ENCODE measurements at regions not wholly inside any gene's neighbourhood (a gene's known extent, or its start where the extent isn't known, plus 50 kb on each side); places are given as distances from the start of the nearest gene placed in this dataset.

GRCh38 chr5:74026310-74026709 lies 400.3 kb downstream of the ARHGEF28 start:
- H3K9me3 ChIP-seq (ENCODE audit: low read length), result no peaks in the 10 kb centered on the region
- H2AFZ ChIP-seq (ENCODE audit: low read depth, low read length), result no peak overlapping the region
- H3K4me1 ChIP-seq (ENCODE audit: insufficient read depth, low read length), result peaks cover 33% of the 10 kb centered on the region
- no peaks in the 10 kb centered on the region for H3K27me3 ChIP-seq (ENCODE audit: insufficient read depth, low read length)
- no peak overlapping the region for H3K4me3 ChIP-seq (ENCODE audit: low read length)
- H3K36me3 ChIP-seq (ENCODE audit: insufficient read depth, low read length), result no peaks in the 10 kb centered on the region

GRCh38 chr5:74021126-74021525 lies 395.1 kb downstream of the ARHGEF28 start:
- H3K9me3 ChIP-seq (ENCODE audit: low read length), result no peaks in the 10 kb centered on the region
- H2AFZ ChIP-seq (ENCODE audit: low read depth, low read length), result no peak overlapping the region
- H3K36me3 ChIP-seq (ENCODE audit: insufficient read depth, low read length), result no peaks in the 10 kb centered on the region
- peaks cover 4% of the 10 kb centered on the region for H3K27me3 ChIP-seq (ENCODE audit: insufficient read depth, low read length)
- H3K4me1 ChIP-seq (ENCODE audit: insufficient read depth, low read length), result no peaks in the 10 kb centered on the region
- H3K4me3 ChIP-seq (ENCODE audit: low read length), result no peak overlapping the region

- no peak overlapping the region for H2AFZ ChIP-seq (ENCODE audit: low read depth, low read length)
- peaks cover 4% of the 10 kb centered on the region for H3K27me3 ChIP-seq (ENCODE audit: insufficient read depth, low read length)
- H3K36me3 ChIP-seq (ENCODE audit: insufficient read depth, low read length), result no peaks in the 10 kb centered on the region
- no peaks in the 10 kb centered on the region for H3K9me3 ChIP-seq (ENCODE audit: low read length)
- H3K4me3 ChIP-seq (ENCODE audit: low read length), result no peak overlapping the region
- H3K4me1 ChIP-seq (ENCODE audit: insufficient read depth, low read length), result no peaks in the 10 kb centered on the region
These were observed 394.5 kb downstream of the ARHGEF28 start for GRCh38 chr5:74020503-74020902.

GRCh38 chr5:74019923-74020322 lies 393.9 kb downstream of the ARHGEF28 start:
- Histone ChIP-seq H3K4me1 (ENCODE audit: insufficient read depth, low read length) (no peaks in the 10 kb centered on the region), H3K9me3 (ENCODE audit: low read length) (no peaks in the 10 kb centered on the region), H3K27me3 (ENCODE audit: insufficient read depth, low read length) (peaks cover 4% of the 10 kb centered on the region), H3K36me3 (ENCODE audit: insufficient read depth, low read length) (no peaks in the 10 kb centered on the region), H3K4me3 (ENCODE audit: low read length) (no peak overlapping the region), H2AFZ (ENCODE audit: low read depth, low read length) (no peak overlapping the region)

- H3K27me3 ChIP-seq (ENCODE audit: insufficient read depth, low read length), result peaks cover 4% of the 10 kb centered on the region
- H3K4me3 ChIP-seq (ENCODE audit: low read length), result no peak overlapping the region
- no peaks in the 10 kb centered on the region for H3K9me3 ChIP-seq (ENCODE audit: low read length)
- no peaks in the 10 kb centered on the region for H3K36me3 ChIP-seq (ENCODE audit: insufficient read depth, low read length)
- H3K4me1 ChIP-seq (ENCODE audit: insufficient read depth, low read length), result no peaks in the 10 kb centered on the region
- no peak overlapping the region for H2AFZ ChIP-seq (ENCODE audit: low read depth, low read length)
These were observed 391.8 kb downstream of the ARHGEF28 start for GRCh38 chr5:74017786-74018211.

- Histone ChIP-seq H3K36me3 (ENCODE audit: insufficient read depth, low read length) (no peaks in the 10 kb centered on the region), H2AFZ (ENCODE audit: low read depth, low read length) (no peak overlapping the region)
These were observed 391.1 kb downstream of the ARHGEF28 start for GRCh38 chr5:74017112-74017511.

GRCh38 chr5:74016373-74016772 lies 390.4 kb downstream of the ARHGEF28 start:
- H3K9me3 ChIP-seq (ENCODE audit: low read length), result no peaks in the 10 kb centered on the region
- H3K27me3 ChIP-seq (ENCODE audit: insufficient read depth, low read length), result peaks cover 9% of the 10 kb centered on the region
- no peaks in the 10 kb centered on the region for H3K36me3 ChIP-seq (ENCODE audit: insufficient read depth, low read length)
- no peaks in the 10 kb centered on the region for H3K4me1 ChIP-seq (ENCODE audit: insufficient read depth, low read length)
- no peak overlapping the region for H3K4me3 ChIP-seq (ENCODE audit: low read length)
- H2AFZ ChIP-seq (ENCODE audit: low read depth, low read length), result no peak overlapping the region

More at GRCh38 chr5:74017112-74017511, 391.1 kb downstream of the ARHGEF28 start:
- Histone ChIP-seq H3K4me3 (ENCODE audit: low read length) (no peak overlapping the region), H3K9me3 (ENCODE audit: low read length) (no peaks in the 10 kb centered on the region), H3K27me3 (ENCODE audit: insufficient read depth, low read length) (peaks cover 7% of the 10 kb centered on the region), H3K4me1 (ENCODE audit: insufficient read depth, low read length) (no peaks in the 10 kb centered on the region)

GRCh38 chr5:74015716-74016115 lies 389.7 kb downstream of the ARHGEF28 start:
- H3K27me3 ChIP-seq (ENCODE audit: insufficient read depth, low read length), result peaks cover 15% of the 10 kb centered on the region

GRCh38 chr5:74013222-74013621 lies 387.2 kb downstream of the ARHGEF28 start:
- Histone ChIP-seq H3K36me3 (ENCODE audit: insufficient read depth, low read length) (no peaks in the 10 kb centered on the region), H2AFZ (ENCODE audit: low read depth, low read length) (no peak overlapping the region), H3K27me3 (ENCODE audit: insufficient read depth, low read length) (peaks cover 15% of the 10 kb centered on the region), H3K9me3 (ENCODE audit: low read length) (no peaks in the 10 kb centered on the region), H3K4me1 (ENCODE audit: insufficient read depth, low read length) (no peaks in the 10 kb centered on the region), H3K4me3 (ENCODE audit: low read length) (no peak overlapping the region)

More at GRCh38 chr5:74015716-74016115, 389.7 kb downstream of the ARHGEF28 start:
- H3K4me3 ChIP-seq (ENCODE audit: low read length), result no peak overlapping the region
- H3K9me3 ChIP-seq (ENCODE audit: low read length), result no peaks in the 10 kb centered on the region
- no peak overlapping the region for H2AFZ ChIP-seq (ENCODE audit: low read depth, low read length)
- no peaks in the 10 kb centered on the region for H3K36me3 ChIP-seq (ENCODE audit: insufficient read depth, low read length)
- H3K4me1 ChIP-seq (ENCODE audit: insufficient read depth, low read length), result no peaks in the 10 kb centered on the region

- no peaks in the 10 kb centered on the region for H3K36me3 ChIP-seq (ENCODE audit: insufficient read depth, low read length)
- H2AFZ ChIP-seq (ENCODE audit: low read depth, low read length), result no peak overlapping the region
- H3K27me3 ChIP-seq (ENCODE audit: insufficient read depth, low read length), result peaks cover 15% of the 10 kb centered on the region
- H3K4me1 ChIP-seq (ENCODE audit: insufficient read depth, low read length), result no peaks in the 10 kb centered on the region
- H3K4me3 ChIP-seq (ENCODE audit: low read length), result no peak overlapping the region
- no peaks in the 10 kb centered on the region for H3K9me3 ChIP-seq (ENCODE audit: low read length)
These were observed 383.5 kb downstream of the ARHGEF28 start for GRCh38 chr5:74009502-74009901.

GRCh38 chr5:74007193-74007592 lies 381.2 kb downstream of the ARHGEF28 start:
- H3K36me3 ChIP-seq (ENCODE audit: insufficient read depth, low read length), result no peaks in the 10 kb centered on the region
- peaks cover 11% of the 10 kb centered on the region for H3K27me3 ChIP-seq (ENCODE audit: insufficient read depth, low read length)
- H3K4me1 ChIP-seq (ENCODE audit: insufficient read depth, low read length), result no peaks in the 10 kb centered on the region
- no peaks in the 10 kb centered on the region for H3K9me3 ChIP-seq (ENCODE audit: low read length)
- no peak overlapping the region for H3K4me3 ChIP-seq (ENCODE audit: low read length)
- no peak overlapping the region for H2AFZ ChIP-seq (ENCODE audit: low read depth, low read length)

- Histone ChIP-seq H3K27me3 (ENCODE audit: insufficient read depth, low read length) (no peaks in the 10 kb centered on the region), H2AFZ (ENCODE audit: low read depth, low read length) (no peak overlapping the region), H3K4me3 (ENCODE audit: low read length) (no peak overlapping the region), H3K36me3 (ENCODE audit: insufficient read depth, low read length) (no peaks in the 10 kb centered on the region), H3K9me3 (ENCODE audit: low read length) (no peaks in the 10 kb centered on the region), H3K4me1 (ENCODE audit: insufficient read depth, low read length) (peaks cover 8% of the 10 kb centered on the region)
These were observed 373.3 kb downstream of the ARHGEF28 start for GRCh38 chr5:73999297-73999696.

- Histone ChIP-seq H3K4me3 (ENCODE audit: low read length) (no peak overlapping the region), H3K27me3 (ENCODE audit: insufficient read depth, low read length) (no peaks in the 10 kb centered on the region), H3K9me3 (ENCODE audit: low read length) (no peaks in the 10 kb centered on the region), H3K36me3 (ENCODE audit: insufficient read depth, low read length) (no peaks in the 10 kb centered on the region), H2AFZ (ENCODE audit: low read depth, low read length) (no peak overlapping the region), H3K4me1 (ENCODE audit: insufficient read depth, low read length) (peaks cover 8% of the 10 kb centered on the region)
These were observed 372.5 kb downstream of the ARHGEF28 start for GRCh38 chr5:73998489-73998888.

GRCh38 chr5:73997960-73998359 lies 372.0 kb downstream of the ARHGEF28 start:
- Histone ChIP-seq H3K9me3 (ENCODE audit: low read length) (no peaks in the 10 kb centered on the region), H3K36me3 (ENCODE audit: insufficient read depth, low read length) (no peaks in the 10 kb centered on the region), H2AFZ (ENCODE audit: low read depth, low read length) (no peak overlapping the region), H3K27me3 (ENCODE audit: insufficient read depth, low read length) (no peaks in the 10 kb centered on the region), H3K4me3 (ENCODE audit: low read length) (no peak overlapping the region), H3K4me1 (ENCODE audit: insufficient read depth, low read length) (peaks cover 8% of the 10 kb centered on the region)

Measured in neuron (in vitro differentiated cells).